Prostate gland (tissue), 2 donors: ENCODE measurements at regions not wholly inside any gene's neighbourhood (a gene's known extent, or its start where the extent isn't known, plus 50 kb on each side); places are given as distances from the start of the nearest gene placed in this dataset.
"Not testable (repeated sequence)": the region's sequence is repeated elsewhere in the genome, so short reads cannot be mapped to it uniquely, and the experiment has no call there.

Source experiments
- POLR2A ChIP-seq: fragments of 450-650 bp; IDR thresholded peaks from one replicate; pipeline ENCODE4 v1.6.1; 2016; ENCODE audit warnings: antibody characterized with exemption, mild to moderate bottlenecking
- POLR2AphosphoS5 ChIP-seq: sonication (generic); formaldehyde crosslinking; IDR thresholded peaks from one replicate; pipeline ENCODE4 v1.6.1; 2017; ENCODE audit warnings: antibody characterized with exemption
- TF ChIP-seq, protein P1 (sequence below), 4 experiments: fragments of 200-600 bp in 2 of 4; fragments of 450-650 bp in 2 of 4; sonication (generic) in 2 of 4; IDR thresholded peaks; 1 replicate in 3 of 4; 2 replicates in 1 of 4; pipeline ENCODE4 v1.5.1; 2016 to 2019; ENCODE audit warnings: antibody characterized with exemption in 4 of 4, mild to moderate bottlenecking in 2 of 4, moderate library complexity in 2 of 4

- TF ChIP-seq, protein P1, sequence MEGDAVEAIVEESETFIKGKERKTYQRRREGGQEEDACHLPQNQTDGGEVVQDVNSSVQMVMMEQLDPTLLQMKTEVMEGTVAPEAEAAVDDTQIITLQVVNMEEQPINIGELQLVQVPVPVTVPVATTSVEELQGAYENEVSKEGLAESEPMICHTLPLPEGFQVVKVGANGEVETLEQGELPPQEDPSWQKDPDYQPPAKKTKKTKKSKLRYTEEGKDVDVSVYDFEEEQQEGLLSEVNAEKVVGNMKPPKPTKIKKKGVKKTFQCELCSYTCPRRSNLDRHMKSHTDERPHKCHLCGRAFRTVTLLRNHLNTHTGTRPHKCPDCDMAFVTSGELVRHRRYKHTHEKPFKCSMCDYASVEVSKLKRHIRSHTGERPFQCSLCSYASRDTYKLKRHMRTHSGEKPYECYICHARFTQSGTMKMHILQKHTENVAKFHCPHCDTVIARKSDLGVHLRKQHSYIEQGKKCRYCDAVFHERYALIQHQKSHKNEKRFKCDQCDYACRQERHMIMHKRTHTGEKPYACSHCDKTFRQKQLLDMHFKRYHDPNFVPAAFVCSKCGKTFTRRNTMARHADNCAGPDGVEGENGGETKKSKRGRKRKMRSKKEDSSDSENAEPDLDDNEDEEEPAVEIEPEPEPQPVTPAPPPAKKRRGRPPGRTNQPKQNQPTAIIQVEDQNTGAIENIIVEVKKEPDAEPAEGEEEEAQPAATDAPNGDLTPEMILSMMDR (IDR thresholded peaks at IDR 0.05): not testable (repeated sequence)
- not testable (repeated sequence) for TF ChIP-seq POLR2A, POLR2AphosphoS5
Observed at GRCh38 chr20:48490341-48490740, 337.5 kb downstream of the PREX1 start.
